ENCODE measurements at regions not wholly inside any gene's neighbourhood (a gene's known extent, or its start where the extent isn't known, plus 50 kb on each side); places are given as distances from the start of the nearest gene placed in this dataset.
"Not testable (repeated sequence)": the region's sequence is repeated elsewhere in the genome, so short reads cannot be mapped to it uniquely, and the experiment has no call there.

DNA sequence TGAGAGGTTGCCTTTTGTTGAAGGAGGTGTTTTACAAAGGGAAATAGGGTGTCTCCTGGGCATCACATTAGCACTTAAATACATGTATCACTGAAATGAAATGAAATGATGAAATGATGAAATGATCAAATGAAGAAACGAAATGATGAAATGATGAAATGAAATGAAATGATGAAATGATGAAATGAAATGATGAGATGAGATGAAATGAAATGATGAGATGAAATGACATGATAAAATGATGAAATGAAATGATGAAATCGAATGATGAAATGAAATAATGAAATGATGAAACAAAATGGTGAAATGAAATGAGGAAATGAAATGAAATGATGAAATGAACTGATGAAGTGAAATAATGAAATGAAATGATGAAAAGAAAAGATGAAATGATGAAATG is 137.6 kb upstream of the ERV3-1 start:
- H3K27ac ChIP-seq (ENCODE audit: low read depth, low read length, poor library complexity, severe bottlenecking); CTCF ChIA-PET; H3K9me3 ChIP-seq (ENCODE audit: low read depth, low read length, poor library complexity, severe bottlenecking); DNase-seq (ENCODE audit: low spot score); H3K4me1 ChIP-seq (ENCODE audit: insufficient read depth, low read length, poor library complexity, severe bottlenecking); POLR2A ChIA-PET (ENCODE audit: low non-redundant PET); intact Hi-C loops (cut with micrococcal nuclease; ENCODE audit: unreplicated experiment); H3K4me3 ChIP-seq (ENCODE audit: low read depth, low read length, poor library complexity, severe bottlenecking); BruUV-seq (replicated peaks); H3K27me3 ChIP-seq (replicated peaks; ENCODE audit: insufficient read depth, low read depth, low read length, poor library complexity); H3K36me3 ChIP-seq (ENCODE audit: insufficient read depth, low read length, poor library complexity, severe bottlenecking): not testable (repeated sequence)

DNA sequence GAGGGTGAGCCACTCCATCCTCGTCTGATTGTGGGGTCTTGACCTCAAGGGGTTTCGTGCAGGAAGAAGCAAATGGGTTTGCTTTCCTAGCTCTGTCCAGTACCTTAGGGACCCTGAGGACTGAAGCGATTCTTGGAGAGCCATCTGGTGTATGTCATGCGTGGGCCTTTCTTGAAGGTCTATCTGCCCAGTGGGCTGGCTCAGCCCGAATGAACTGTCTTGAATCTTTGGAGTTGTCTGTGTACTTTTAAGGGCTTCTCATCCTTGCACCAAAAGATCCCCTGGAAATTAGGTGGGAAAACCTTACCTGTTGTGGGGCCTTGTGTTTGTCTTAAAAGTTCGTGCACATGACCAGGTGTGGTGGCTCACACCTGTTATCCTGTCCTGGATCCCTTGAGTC is 135.4 kb upstream of the ERV3-1 start:
- intact Hi-C loops (cut with micrococcal nuclease; ENCODE audit: unreplicated experiment); H3K36me3 ChIP-seq (ENCODE audit: insufficient read depth, low read length, poor library complexity, severe bottlenecking); POLR2A ChIA-PET (ENCODE audit: low non-redundant PET); CTCF ChIA-PET; H3K9me3 ChIP-seq (ENCODE audit: low read depth, low read length, poor library complexity, severe bottlenecking); H3K4me1 ChIP-seq (ENCODE audit: insufficient read depth, low read length, poor library complexity, severe bottlenecking); H3K27me3 ChIP-seq (replicated peaks; ENCODE audit: insufficient read depth, low read depth, low read length, poor library complexity); BruUV-seq (replicated peaks); H3K4me3 ChIP-seq (ENCODE audit: low read depth, low read length, poor library complexity, severe bottlenecking); H3K27ac ChIP-seq (ENCODE audit: low read depth, low read length, poor library complexity, severe bottlenecking); DNase-seq (ENCODE audit: low spot score): not testable (repeated sequence)

- H3K27me3 ChIP-seq (replicated peaks; ENCODE audit: insufficient read depth, low read depth, low read length, poor library complexity); H3K4me1 ChIP-seq (ENCODE audit: insufficient read depth, low read length, poor library complexity, severe bottlenecking); CTCF ChIA-PET; H3K4me3 ChIP-seq (ENCODE audit: low read depth, low read length, poor library complexity, severe bottlenecking); H3K36me3 ChIP-seq (ENCODE audit: insufficient read depth, low read length, poor library complexity, severe bottlenecking); H3K27ac ChIP-seq (ENCODE audit: low read depth, low read length, poor library complexity, severe bottlenecking); H3K9me3 ChIP-seq (ENCODE audit: low read depth, low read length, poor library complexity, severe bottlenecking); intact Hi-C loops (cut with micrococcal nuclease; ENCODE audit: unreplicated experiment); POLR2A ChIA-PET (ENCODE audit: low non-redundant PET); DNase-seq (ENCODE audit: low spot score); BruUV-seq (replicated peaks): not testable (repeated sequence)
Observed at GRCh38 chr7:65141405-65141778, 134.9 kb upstream of the ERV3-1 start.

DNA sequence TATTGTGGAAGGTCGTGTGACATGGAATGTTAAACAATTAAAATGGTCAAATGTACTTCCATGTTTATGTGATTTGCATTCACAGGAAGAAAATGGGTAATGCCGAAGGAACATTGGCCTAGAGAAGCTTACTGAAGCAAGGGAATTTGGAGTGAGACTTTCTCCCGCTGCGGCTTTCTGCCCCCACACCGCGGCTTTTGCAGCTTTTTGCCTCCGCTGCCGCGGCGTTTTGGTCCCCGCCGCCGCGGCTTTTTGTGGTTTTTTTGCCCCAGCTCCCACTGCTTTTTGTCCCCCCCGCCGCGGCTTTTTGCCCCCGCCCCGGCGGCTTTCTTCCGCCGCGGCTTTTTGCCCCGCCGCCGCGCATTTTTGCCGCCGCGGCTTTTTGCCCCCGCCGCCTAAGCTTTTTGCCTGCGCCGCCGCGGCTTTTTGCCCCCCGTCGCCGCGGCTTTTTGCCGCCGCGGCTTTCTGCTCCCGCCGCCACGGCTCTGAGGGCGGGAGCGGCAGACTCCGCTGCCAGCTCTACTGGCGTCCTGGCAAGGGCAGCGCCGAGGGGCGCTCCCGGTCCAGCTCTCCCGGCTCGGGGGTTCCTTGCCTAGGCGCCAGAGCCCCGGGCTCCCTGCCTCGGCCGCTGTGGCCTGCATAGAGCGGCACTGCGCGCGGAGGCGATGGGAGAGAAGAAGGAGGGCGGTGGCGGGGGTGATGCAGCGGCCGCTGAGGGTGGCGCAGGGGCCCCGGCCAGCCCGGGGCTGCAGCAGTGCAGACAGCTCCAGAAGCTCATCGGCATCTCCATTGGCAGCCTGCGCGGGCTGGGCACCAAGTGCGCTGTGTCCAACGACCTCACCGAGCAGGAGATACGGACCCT is 134.3 kb upstream of the ERV3-1 start:
- H3K9me3 ChIP-seq (ENCODE audit: low read depth, low read length, poor library complexity, severe bottlenecking); H3K4me3 ChIP-seq (ENCODE audit: low read depth, low read length, poor library complexity, severe bottlenecking); H3K36me3 ChIP-seq (ENCODE audit: insufficient read depth, low read length, poor library complexity, severe bottlenecking); H3K4me1 ChIP-seq (ENCODE audit: insufficient read depth, low read length, poor library complexity, severe bottlenecking); DNase-seq (ENCODE audit: low spot score); BruUV-seq (replicated peaks); H3K27ac ChIP-seq (ENCODE audit: low read depth, low read length, poor library complexity, severe bottlenecking); H3K27me3 ChIP-seq (replicated peaks; ENCODE audit: insufficient read depth, low read depth, low read length, poor library complexity); POLR2A ChIA-PET (ENCODE audit: low non-redundant PET); intact Hi-C loops (cut with micrococcal nuclease; ENCODE audit: unreplicated experiment); CTCF ChIA-PET: not testable (repeated sequence)

GRCh38 chr7:65136850-65137249 is 130.4 kb upstream of the ERV3-1 start:
- BruUV-seq (replicated peaks); CTCF ChIA-PET; POLR2A ChIA-PET (ENCODE audit: low non-redundant PET): not testable (repeated sequence)

DNA sequence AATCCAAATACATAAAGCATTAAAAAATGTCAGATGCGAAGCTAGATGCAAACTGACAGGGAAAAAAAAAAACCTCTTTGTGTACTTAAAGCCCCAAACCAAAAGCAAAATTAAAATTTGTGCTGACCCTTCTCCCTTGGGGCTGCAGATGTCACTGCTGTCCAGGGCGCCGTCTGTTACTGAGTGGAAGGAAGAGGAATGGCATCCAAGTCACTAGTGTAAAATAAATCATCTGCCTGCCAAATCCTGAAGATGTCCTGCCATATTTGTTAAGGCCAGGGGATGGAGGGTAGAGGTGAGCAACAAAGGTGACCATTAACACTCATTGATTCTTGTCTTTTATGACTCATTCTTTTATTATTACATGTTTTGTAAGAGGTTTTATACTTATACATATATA is 126.6 kb upstream of the ERV3-1 start:
- H3K4me1 ChIP-seq (ENCODE audit: insufficient read depth, low read length, poor library complexity, severe bottlenecking); H3K9me3 ChIP-seq (ENCODE audit: low read depth, low read length, poor library complexity, severe bottlenecking); H3K4me3 ChIP-seq (ENCODE audit: low read depth, low read length, poor library complexity, severe bottlenecking); DNase-seq (ENCODE audit: low spot score); POLR2A ChIA-PET (ENCODE audit: low non-redundant PET); H3K27ac ChIP-seq (ENCODE audit: low read depth, low read length, poor library complexity, severe bottlenecking); H3K36me3 ChIP-seq (ENCODE audit: insufficient read depth, low read length, poor library complexity, severe bottlenecking); BruUV-seq (replicated peaks); intact Hi-C loops (cut with micrococcal nuclease; ENCODE audit: unreplicated experiment); H3K27me3 ChIP-seq (replicated peaks; ENCODE audit: insufficient read depth, low read depth, low read length, poor library complexity); CTCF ChIA-PET: not testable (repeated sequence)

More at GRCh38 chr7:65136850-65137249, 130.4 kb upstream of the ERV3-1 start:
- H3K27ac ChIP-seq (ENCODE audit: low read depth, low read length, poor library complexity, severe bottlenecking); H3K4me1 ChIP-seq (ENCODE audit: insufficient read depth, low read length, poor library complexity, severe bottlenecking); H3K4me3 ChIP-seq (ENCODE audit: low read depth, low read length, poor library complexity, severe bottlenecking); DNase-seq (ENCODE audit: low spot score); H3K27me3 ChIP-seq (replicated peaks; ENCODE audit: insufficient read depth, low read depth, low read length, poor library complexity); intact Hi-C loops (cut with micrococcal nuclease; ENCODE audit: unreplicated experiment); H3K36me3 ChIP-seq (ENCODE audit: insufficient read depth, low read length, poor library complexity, severe bottlenecking); H3K9me3 ChIP-seq (ENCODE audit: low read depth, low read length, poor library complexity, severe bottlenecking): not testable (repeated sequence)

DNA sequence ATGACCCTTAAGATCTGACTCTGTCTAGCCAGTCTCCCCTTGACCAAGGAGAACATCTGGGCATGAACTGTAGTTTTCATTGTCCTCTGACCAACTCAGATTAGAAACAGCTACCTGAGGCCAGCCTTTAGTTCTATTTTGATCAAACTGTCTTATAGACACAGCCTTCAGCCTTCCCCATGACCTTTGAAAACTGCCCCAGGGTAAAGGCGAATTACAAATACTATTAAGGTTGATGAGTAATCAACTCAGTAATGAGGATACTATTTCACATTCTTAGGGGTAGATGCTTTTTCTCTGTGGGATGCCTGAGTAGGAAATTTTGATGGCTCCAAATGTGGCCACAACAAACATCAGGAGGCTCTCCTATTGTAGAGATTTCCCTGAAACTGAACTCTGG is 125.8 kb upstream of the ERV3-1 start:
- CTCF ChIA-PET; H3K27me3 ChIP-seq (replicated peaks; ENCODE audit: insufficient read depth, low read depth, low read length, poor library complexity); H3K4me3 ChIP-seq (ENCODE audit: low read depth, low read length, poor library complexity, severe bottlenecking); H3K4me1 ChIP-seq (ENCODE audit: insufficient read depth, low read length, poor library complexity, severe bottlenecking); DNase-seq (ENCODE audit: low spot score); intact Hi-C loops (cut with micrococcal nuclease; ENCODE audit: unreplicated experiment); H3K36me3 ChIP-seq (ENCODE audit: insufficient read depth, low read length, poor library complexity, severe bottlenecking); H3K27ac ChIP-seq (ENCODE audit: low read depth, low read length, poor library complexity, severe bottlenecking); H3K9me3 ChIP-seq (ENCODE audit: low read depth, low read length, poor library complexity, severe bottlenecking); POLR2A ChIA-PET (ENCODE audit: low non-redundant PET); BruUV-seq (replicated peaks): not testable (repeated sequence)

DNA sequence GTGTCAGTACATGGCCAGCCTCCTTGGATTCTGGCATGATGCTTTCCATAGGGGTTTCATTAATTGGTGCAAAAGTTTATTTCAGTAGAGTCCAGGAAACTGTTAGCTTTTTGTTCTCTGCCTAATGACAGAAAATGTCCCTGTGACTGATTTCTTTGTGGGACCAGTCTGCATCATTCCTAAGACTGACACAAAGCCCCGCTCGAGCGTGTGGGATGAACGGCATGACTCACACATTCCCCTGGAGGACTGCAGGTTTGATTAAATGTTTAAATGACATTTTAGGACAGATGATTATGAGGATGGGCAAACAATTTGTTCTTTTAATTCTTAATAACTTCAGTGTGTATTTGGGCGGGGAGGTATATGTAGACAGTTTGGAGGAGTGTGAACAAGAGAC is 120.9 kb upstream of the ERV3-1 start:
- H3K36me3 ChIP-seq (ENCODE audit: insufficient read depth, low read length, poor library complexity, severe bottlenecking); intact Hi-C loops (cut with micrococcal nuclease; ENCODE audit: unreplicated experiment); H3K4me3 ChIP-seq (ENCODE audit: low read depth, low read length, poor library complexity, severe bottlenecking); DNase-seq (ENCODE audit: low spot score); BruUV-seq (replicated peaks); H3K4me1 ChIP-seq (ENCODE audit: insufficient read depth, low read length, poor library complexity, severe bottlenecking); POLR2A ChIA-PET (ENCODE audit: low non-redundant PET); H3K27me3 ChIP-seq (replicated peaks; ENCODE audit: insufficient read depth, low read depth, low read length, poor library complexity); H3K27ac ChIP-seq (ENCODE audit: low read depth, low read length, poor library complexity, severe bottlenecking); H3K9me3 ChIP-seq (ENCODE audit: low read depth, low read length, poor library complexity, severe bottlenecking); CTCF ChIA-PET: not testable (repeated sequence)

All from A673 (cell line).